ENCODE measurements at regions not wholly inside any gene's neighbourhood (a gene's known extent, or its start where the extent isn't known, plus 50 kb on each side); places are given as distances from the start of the nearest gene placed in this dataset.
"Not testable (repeated sequence)": the region's sequence is repeated elsewhere in the genome, so short reads cannot be mapped to it uniquely, and the experiment has no call there.

- DNase-seq: no peak
Observed at GRCh38 chr2:16390561-16390960, 275.1 kb downstream of the CYRIA start.

GRCh38 chr2:16389611-16390010 lies 276.0 kb downstream of the CYRIA start:
- no peak for DNase-seq

DNA sequence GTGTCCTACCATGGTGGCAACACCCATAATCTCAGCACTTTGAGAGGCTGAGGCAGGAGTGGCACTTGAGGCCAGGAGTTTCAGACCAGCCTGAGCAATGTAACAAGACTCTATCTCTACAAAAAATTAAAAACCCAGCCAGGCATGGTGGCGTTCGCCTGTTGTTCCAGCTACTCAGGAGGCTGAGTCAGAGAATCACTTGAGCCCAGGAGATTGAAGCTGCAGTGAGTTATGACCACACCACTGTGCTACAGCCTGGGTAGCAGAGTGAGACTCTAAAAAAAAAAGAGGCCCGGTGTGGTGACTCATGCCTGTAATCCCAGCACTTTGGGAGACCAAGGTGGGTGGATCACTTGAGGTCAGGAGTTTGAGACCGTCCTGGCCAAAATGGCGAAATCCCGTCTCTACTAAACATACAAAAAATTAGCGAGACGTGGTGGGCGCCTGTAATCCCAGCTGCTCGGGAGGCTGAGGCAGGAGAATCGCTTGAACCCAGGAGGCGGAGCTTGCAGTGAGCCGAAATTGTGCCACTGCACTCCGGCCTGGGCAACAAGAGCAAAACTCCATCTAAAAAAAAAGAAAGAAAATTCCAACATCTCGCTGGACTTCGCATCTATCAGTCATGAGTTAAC lies 277.3 kb downstream of the CYRIA start:
- not testable (repeated sequence) for DNase-seq

DNA sequence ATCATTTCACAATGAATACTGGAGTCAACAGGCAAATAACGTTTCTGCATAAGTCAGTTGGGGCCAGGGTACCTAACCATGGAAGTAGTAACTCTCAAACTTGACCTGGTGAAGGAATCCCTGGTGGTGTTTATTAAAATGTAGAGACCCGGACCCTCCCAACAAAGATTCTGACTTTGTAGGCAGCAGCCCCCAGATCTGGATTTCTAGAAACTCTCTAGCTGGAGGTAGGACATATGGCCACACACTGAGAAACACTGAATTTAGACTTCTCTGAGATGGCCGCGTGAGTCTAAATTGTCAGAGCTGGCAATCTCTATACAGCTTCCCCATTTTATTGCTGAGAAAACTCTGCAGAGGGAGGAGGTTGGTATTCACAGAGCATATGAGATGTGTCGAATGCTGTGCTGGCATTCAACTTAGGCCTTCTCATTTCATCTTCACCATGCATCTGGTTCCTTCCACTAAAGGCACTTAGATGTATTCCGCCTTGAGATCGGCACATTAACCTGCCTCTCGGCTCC lies 278.1 kb downstream of the CYRIA start:
- no peak for DNase-seq

- DNase-seq: no peak
Observed at GRCh38 chr2:16386431-16386830, 279.2 kb downstream of the CYRIA start.

GRCh38 chr2:16386031-16386430 lies 279.6 kb downstream of the CYRIA start:
- no peak for DNase-seq

DNA sequence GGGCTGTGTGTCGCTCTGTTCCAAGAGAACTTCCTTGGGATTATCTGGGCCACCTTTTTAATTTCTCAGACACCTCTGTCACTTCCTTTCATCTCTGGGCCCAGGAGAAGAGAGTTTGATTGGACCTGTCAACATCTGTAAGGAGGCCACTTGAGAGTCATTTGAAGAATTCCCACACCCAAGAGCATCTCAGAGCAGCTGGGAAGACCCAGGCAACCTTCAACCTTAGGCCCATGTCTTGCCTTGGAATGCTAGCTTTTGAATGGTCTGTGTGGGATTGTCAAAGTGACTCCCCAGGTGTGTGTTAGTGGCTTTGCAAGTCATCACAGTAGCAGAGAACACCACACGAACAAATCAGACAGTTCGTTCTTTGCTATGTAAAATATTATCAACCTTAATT lies 280.3 kb downstream of the CYRIA start:
- DNase-seq: no peak

GRCh38 chr2:16383411-16383810 lies 282.2 kb downstream of the CYRIA start:
- no peak for DNase-seq

- DNase-seq: no peak
Observed at GRCh38 chr2:16382451-16382850, 283.2 kb downstream of the CYRIA start.

- DNase-seq: no peak
Observed at GRCh38 chr2:16381511-16381910, 284.1 kb downstream of the CYRIA start.

DNA sequence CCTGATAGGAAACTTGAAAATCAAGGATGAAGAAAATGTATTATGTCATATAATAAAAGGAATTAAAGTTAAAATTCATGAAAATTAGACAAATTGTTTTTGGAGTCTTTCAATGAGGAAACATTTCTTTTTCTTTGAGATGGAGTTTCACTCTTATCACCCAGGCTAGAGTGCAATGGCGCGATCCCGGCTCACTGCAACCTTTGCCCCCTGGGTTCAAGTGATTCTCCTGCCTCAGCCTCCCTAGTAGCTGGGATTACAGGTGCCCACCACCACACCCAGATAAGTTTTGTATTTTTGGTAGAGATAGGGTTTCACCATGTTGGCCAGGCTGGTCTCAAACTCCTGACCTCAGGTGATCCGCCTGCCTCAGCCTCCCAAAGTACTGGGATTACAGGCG lies 285.7 kb downstream of the CYRIA start:
- DNase-seq: not testable (repeated sequence)

DNA sequence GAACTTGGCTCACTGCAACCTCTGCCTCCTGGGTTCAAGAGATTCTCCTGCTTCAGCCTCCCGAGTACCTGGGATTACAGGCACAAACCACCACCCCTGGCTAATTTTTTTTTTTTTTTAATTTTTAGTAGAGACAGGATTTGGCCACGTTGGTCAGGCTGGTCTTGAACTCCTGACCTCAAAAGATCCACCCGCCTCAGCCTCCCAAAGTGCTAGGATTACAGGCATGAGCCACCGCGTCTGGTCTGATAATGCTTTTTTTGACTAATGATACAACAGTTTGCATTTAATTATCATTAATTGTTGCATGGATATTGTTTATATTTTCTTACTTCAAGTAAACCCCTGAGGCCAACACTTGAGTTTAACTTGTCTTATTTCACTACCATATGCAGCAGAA lies 286.6 kb downstream of the CYRIA start:
- DNase-seq: not testable (repeated sequence)

GRCh38 chr2:16378031-16378430 lies 287.6 kb downstream of the CYRIA start:
- DNase-seq: no peak

- no peak for DNase-seq
Observed at GRCh38 chr2:16375981-16376380, 289.7 kb downstream of the CYRIA start.

GRCh38 chr2:16375351-16375750 lies 290.3 kb downstream of the CYRIA start:
- DNase-seq: no peak

DNA sequence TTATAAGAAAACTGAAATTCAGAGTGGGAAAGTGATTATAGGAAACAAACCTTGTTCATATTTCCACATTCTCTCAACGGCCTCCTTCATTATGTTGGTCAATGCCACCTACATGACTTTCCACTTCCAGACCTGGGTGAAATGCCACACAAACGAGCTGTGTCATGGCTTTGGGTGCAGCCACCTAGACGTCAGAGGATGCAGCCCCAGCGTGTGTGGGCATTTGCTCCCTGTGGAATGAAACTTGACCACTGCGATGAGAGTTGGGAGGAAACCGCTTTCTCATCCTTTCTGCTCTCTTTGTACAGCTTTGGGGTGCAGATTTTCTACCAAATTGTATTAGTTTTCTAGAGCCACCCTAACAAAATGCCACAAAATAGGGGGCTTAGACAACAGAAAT lies 291.0 kb downstream of the CYRIA start:
- DNase-seq: no peak

- DNase-seq: no peak
Observed at GRCh38 chr2:16373341-16373740, 292.3 kb downstream of the CYRIA start.

DNA sequence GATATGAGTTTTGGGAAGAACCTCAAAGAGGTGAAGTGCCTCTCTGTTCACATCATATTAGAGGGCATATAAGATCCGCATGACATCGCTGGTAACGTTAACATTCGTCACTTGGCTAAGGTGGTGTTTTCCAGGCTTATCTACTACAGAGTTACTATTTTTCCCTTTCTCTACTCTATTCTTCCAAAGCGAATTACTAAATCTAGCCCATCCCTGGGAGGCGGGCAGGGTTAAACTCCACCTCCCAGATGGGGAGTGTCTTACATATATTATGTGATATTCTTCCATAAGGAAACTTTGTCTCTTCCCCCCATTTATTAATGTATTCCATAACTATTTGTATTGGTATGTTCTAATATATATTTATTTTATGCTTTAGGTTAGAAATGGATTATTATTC lies 293.9 kb downstream of the CYRIA start:
- DNase-seq: no peak

DNA sequence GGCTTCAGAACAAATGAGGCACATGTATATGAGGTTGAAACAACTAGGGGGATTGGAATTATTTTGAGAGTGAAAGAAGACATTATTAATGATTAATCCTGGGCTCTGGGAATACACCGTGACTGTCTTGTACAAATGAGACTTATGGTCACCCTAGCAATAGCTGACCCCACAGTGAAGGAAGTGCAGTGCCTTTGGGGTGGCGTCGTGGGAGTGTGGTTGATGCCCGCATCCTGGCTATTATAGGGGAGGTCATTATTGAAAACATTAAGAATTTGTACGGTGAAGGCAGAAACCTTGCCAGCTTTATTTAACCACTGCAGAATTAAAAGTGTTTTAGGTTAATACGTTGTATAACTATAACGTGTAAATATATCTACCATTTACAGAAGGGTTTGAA lies 296.7 kb downstream of the CYRIA start:
- DNase-seq: no peak

GRCh38 chr2:16368328-16368727 lies 297.3 kb downstream of the CYRIA start:
- DNase-seq: no peak

DNA sequence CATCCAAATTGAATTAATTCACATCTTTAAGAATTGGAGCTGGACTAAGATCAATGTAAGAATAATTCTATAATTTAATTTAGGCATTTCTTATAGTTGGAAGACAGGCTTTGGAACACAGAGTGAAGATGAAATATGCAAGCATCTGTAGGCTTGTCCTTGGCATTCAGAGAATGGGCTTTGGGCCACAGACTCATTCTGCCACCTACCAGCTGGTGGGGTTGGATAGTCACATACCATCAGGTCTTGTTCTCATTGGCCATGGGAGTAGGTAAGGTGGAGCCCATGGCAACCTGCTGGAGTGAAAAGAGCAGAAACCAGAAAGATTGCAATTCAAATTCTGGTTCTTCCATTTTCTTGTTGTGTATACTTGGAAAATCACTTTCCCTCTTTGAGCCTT lies 300.3 kb downstream of the CYRIA start:
- no peak for DNase-seq

DNA sequence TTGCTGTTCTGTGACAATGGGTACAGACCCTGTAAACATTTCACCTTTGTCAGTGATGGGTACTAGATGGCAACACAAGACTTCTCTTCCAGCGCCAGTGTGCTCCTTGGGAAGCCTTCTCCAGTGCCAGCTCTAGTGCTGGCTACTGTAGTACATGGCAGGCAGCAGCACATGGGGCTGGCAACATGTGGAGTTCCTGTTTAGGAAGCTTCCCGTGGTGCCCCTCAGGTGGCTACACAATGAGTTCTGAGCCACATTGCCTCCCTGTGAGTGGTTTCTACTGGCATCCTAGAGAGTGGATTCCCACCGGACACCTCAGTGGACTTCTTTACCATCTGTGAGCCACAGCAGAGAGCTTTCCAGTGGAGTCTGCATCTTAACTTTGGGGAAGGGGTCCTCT lies 302.1 kb downstream of the CYRIA start:
- no peak for DNase-seq

- no peak for DNase-seq
Observed at GRCh38 chr2:16362611-16363010, 303.0 kb downstream of the CYRIA start.

GRCh38 chr2:16361261-16361995 lies 304.2 kb downstream of the CYRIA start:
- DNase-seq: no peak

DNA sequence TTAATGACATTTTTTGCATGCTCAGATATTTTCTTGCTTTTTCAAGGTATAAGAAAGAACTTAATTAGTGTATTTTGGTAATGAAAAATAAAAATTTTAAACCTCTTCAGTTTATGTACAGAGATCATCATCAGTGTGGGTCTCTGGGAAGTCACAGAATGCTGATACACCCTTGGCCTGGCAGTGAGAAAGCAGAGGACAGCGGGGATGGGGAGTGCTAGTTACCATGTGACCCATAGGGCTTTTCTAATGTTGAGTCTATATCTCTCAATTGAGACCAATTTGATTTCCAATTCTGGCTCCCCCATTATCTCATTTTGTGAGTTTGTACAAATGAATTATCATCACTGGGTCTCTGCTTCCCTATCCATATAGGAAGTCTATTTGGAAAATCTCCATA lies 305.7 kb downstream of the CYRIA start:
- DNase-seq: no peak
